ENCODE measurements at regions not wholly inside any gene's neighbourhood (a gene's known extent, or its start where the extent isn't known, plus 50 kb on each side); places are given as distances from the start of the nearest gene placed in this dataset.

- intact Hi-C loops (cut with micrococcal nuclease) (no loop called here), in situ Hi-C loops (cut with MboI; ENCODE audit: low sequenced_read_pairs) (no loop called here), dilution Hi-C loops (cut with HindIII; ENCODE audit: low sequenced_read_pairs, unreplicated experiment) (no loop called here)
- Histone ChIP-seq H3K9me3 (ENCODE audit: control insufficient read depth, insufficient read depth, low read length) (peaks cover 2% of the 10 kb centered on the region; the same call in 1 of the 2 replicates), H3K9me1 (ENCODE audit: insufficient read depth, low read length) (no peaks in the 10 kb centered on the region), H2AFZ (replicated peaks; ENCODE audit: low read length, poor library complexity) (no peak overlapping the region), H4K8ac (ENCODE audit: low read depth in 2 of 2, low read length in 2 of 2) (no peak overlapping the region), H3K79me1 (ENCODE audit: low read depth in 1 of 2, low read length in 2 of 2) (no peaks in the 10 kb centered on the region), H4K20me1 (ENCODE audit: insufficient read depth, low read length) (no peaks in the 10 kb centered on the region), H3K27me3 (ENCODE audit: control insufficient read depth, insufficient read depth, low read length) (no peaks in the 10 kb centered on the region), H3K4me3 (ENCODE audit: insufficient read depth, low read depth, low read length) (no peak overlapping the region), H2BK5ac (ENCODE audit: low read depth, low read length, poor library complexity, severe bottlenecking) (no peak overlapping the region), H3K36me3 (ENCODE audit: control insufficient read depth, insufficient read depth, low read length) (no peaks in the 10 kb centered on the region), H3K27ac (ENCODE audit: insufficient read depth, low read length) (no peak overlapping the region), H3K23ac (ENCODE audit: low read depth, low read length) (no peak overlapping the region), H3K4ac (ENCODE audit: low read depth, low read length) (no peak overlapping the region), H3K56ac (ENCODE audit: extremely low read depth, insufficient read depth, low read length) (no peak overlapping the region), H3K14ac (replicated peaks; ENCODE audit: low read depth, low read length) (no peak overlapping the region), H2BK20ac (ENCODE audit: low read depth, low read length) (no peak overlapping the region), H3K9ac (ENCODE audit: low read depth, low read length) (no peak overlapping the region), H2BK15ac (ENCODE audit: low read depth, low read length) (no peak overlapping the region), H2AK5ac (ENCODE audit: low read depth, low read length) (no peak overlapping the region), H3K18ac (ENCODE audit: low read depth, low read length) (no peak overlapping the region), H3K4me2 (ENCODE audit: low read depth, low read length) (no peak overlapping the region), H4K91ac (ENCODE audit: insufficient read depth, low read depth, low read length) (no peak overlapping the region), H4K5ac (ENCODE audit: low read depth, low read length) (no peak overlapping the region), H2BK120ac (ENCODE audit: low read depth, low read length) (no peak overlapping the region), H3K4me1 (ENCODE audit: control insufficient read depth, insufficient read depth, low read length) (no peaks in the 10 kb centered on the region), H2AK9ac (replicated peaks; ENCODE audit: low read depth, low read length, poor library complexity) (no peak overlapping the region)
- no peak for TF ChIP-seq ELK1 (IDR thresholded peaks at IDR 0.05; ENCODE audit: borderline replicate concordance, low read depth, low read length)
- TF ChIP-seq CTCF (conservative IDR thresholded peaks at IDR 0.05; ENCODE audit: low read depth, low read length), result no peak
- TF ChIP-seq MAFK (IDR thresholded peaks at IDR 0.05; ENCODE audit: low read depth, low read length), result no peak
- no peak for TF ChIP-seq NFE2L2 (IDR thresholded peaks at IDR 0.05; ENCODE audit: low read depth, low read length)
- TF ChIP-seq RCOR1 (IDR thresholded peaks at IDR 0.05; ENCODE audit: insufficient replicate concordance, low read length), result no peak
- TF ChIP-seq RAD21 (IDR thresholded peaks at IDR 0.05; ENCODE audit: low read length), result no peak
- no peak for TF ChIP-seq SMC3 (IDR thresholded peaks at IDR 0.05; ENCODE audit: low read depth, low read length)
- TF ChIP-seq CHD1 (IDR thresholded peaks at IDR 0.05; ENCODE audit: low read depth, low read length), result no peak
- DNase-seq, result no peak
- ChIA-PET POLR2A (ENCODE audit: unreplicated experiment) (no interaction called here), CTCF (no interaction called here)
- ATAC-seq (ENCODE audit: low read depth), result no peak
- BruUV-seq (replicated peaks), result no TSS peak
These were observed 598.2 kb upstream of the CA10 start for GRCh38 chr17:52756746-52757145.

Measured in IMR-90 (cell line).